ENCODE measurements at regions not wholly inside any gene's neighbourhood (a gene's known extent, or its start where the extent isn't known, plus 50 kb on each side); places are given as distances from the start of the nearest gene placed in this dataset.

DNA sequence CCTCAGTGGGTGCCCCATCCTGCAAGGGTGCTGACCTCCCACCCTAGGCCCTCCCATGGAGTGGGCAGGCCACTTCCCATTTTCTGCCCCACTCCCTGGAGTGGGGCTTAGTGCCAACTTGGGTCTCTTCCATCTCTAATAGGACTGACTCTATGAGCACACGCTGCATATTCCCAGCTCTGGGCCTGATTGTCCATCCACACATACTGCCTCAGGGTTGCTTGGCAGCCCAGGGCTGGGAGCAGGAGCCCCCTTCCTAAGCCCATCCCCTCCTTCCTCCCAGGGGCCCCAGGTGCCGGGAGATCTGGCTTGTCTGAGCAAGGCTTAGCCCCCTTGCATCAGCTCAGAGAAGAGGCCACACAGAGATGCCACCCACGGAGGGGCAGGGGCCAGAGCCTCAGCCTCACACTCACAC, 55.1 kb downstream of the PJA1 start:
- DNase-seq (ENCODE audit: low spot score): no peak

DNA sequence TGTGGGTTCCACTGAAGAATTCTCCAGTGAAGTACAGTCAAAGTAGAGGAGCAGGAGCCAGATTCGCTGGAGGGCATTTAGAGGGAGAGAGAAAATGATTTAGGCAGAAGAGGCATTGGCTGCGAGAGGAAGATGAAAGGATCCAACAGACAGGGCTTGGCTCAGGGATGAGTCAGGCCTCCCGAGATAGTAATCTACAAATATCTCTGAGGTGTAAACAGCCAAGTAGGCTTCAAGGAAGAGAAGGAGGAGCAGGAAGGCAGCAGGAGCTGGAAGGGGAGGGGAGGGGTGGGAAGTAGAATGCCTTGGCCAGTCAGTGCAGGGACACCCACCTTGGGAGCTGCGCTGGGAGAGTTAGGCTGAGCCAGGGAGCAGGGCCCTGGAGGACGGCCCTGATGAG, 55.5 kb downstream of the PJA1 start:
- no peak for DNase-seq (ENCODE audit: low spot score)

- no peak for DNase-seq (ENCODE audit: low spot score)
Measured at GRCh38 chrX:69109036-69109663, 56.1 kb downstream of the PJA1 start.

DNA sequence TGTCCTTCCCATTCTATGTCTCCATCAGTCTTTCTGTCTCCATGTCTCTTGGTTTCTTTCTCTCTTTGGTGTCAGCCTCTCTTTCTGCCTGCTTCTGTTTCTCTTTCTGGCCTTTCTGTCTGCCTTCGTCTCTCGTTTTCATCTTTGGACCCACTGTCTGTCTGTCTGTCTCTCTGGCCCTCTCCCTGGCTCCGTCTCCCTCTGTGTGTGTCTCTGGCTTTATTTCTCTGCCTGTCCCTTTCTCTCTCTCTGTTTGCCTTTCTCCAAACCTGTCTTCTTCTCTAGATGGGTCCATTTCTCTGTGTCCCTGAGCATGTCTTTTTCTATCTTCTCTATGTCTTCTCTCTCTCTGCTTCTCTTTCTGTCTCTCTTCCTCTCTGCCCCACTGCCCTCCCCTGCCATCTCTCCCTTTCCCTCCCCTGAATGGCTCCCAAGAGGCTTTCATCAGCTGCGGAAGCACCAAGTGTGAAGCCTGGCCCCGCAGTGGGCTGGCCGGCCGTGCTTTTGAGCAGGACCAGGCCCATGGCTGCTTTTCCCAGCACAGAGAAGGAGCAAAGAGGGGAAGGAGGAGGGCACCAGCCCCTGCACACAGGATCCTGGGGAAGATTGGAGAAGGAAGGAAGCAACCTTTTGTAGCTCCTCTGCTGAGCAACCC, 57.4 kb downstream of the PJA1 start:
- no peak for DNase-seq (ENCODE audit: low spot score)

GRCh38 chrX:69107231-69107739, 58.0 kb downstream of the PJA1 start:
- DNase-seq (ENCODE audit: low spot score): no peak

- DNase-seq (ENCODE audit: low spot score): no peak
Measured at GRCh38 chrX:69104756-69105434, 60.4 kb downstream of the PJA1 start.

DNA sequence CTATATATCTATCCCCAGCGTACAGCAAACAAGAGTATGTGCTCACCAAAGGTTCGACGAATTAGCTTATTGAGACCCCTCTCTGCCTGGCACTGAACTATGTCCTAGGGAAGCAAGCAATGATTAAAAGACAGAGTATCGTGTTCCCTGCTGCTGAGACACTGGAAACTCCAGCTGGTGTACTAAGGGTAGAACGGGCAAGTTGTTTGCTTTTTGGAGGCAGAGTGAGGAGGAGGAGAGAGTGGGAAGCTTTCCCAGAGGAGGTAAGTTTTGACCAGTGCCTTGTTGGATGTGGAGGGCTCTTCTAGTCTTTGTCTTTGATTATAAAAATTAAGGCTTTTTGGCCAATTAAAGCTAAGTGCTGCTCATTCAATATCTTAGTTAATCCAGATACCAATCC, 61.7 kb downstream of the PJA1 start:
- DNase-seq (ENCODE audit: low spot score): no peak

GRCh38 chrX:69102612-69103194, 62.5 kb downstream of the PJA1 start:
- no peak for DNase-seq (ENCODE audit: low spot score)

GRCh38 chrX:69101683-69102251, 63.5 kb downstream of the PJA1 start:
- DNase-seq (ENCODE audit: low spot score): no peak

GRCh38 chrX:69100478-69100877, 64.8 kb downstream of the PJA1 start:
- DNase-seq (ENCODE audit: low spot score): no peak

GRCh38 chrX:69097451-69098236, 67.6 kb downstream of the PJA1 start:
- no peak for DNase-seq (ENCODE audit: low spot score)

GRCh38 chrX:69096963-69097362, 68.3 kb downstream of the PJA1 start:
- DNase-seq (ENCODE audit: low spot score): no peak

GRCh38 chrX:69094977-69095669, 70.1 kb downstream of the PJA1 start:
- DNase-seq (ENCODE audit: low spot score): no peak

DNA sequence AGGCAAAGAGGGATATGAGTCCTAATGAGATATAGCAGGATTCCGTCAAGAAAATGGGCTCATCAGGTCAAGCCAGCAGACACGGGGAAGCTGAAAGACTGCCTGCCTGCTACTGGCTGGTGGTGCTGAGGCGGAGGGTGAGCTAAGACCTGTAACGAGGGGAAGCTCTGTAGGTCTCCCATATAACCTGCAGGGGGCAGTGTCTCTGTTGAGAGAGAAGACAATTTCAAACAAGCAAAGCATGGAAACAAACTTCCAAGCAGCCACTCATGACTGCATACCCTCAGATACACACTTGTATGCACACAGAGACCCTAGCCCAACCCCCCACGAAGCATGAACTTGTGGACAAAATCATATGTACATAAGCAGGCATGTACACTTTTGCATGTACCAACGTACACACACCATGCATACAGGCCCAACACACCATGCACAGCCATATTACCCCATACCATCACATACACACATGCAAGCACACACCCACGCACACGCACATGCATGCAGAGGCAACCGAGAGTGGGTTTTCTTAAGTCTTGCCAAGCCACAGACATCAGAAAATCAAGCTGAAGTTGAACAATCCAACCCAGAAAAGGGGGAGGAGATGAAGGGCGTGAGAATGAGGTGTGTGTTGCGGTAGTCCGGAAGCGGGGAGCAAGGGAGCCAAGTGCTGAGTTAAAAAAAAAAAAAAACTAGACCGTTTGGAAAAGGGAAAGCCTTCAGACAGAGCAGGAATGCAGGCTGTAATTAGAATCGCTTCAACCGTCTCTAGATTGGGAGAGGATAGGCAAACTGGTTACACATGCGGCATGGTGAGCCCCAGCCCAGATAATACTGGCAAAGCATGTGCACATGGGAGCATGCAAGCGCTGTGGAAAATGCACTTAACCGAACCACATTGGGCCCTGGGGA, 71.0 kb downstream of the PJA1 start:
- peak; percentile 34 for DNase-seq (ENCODE audit: low spot score)

DNA sequence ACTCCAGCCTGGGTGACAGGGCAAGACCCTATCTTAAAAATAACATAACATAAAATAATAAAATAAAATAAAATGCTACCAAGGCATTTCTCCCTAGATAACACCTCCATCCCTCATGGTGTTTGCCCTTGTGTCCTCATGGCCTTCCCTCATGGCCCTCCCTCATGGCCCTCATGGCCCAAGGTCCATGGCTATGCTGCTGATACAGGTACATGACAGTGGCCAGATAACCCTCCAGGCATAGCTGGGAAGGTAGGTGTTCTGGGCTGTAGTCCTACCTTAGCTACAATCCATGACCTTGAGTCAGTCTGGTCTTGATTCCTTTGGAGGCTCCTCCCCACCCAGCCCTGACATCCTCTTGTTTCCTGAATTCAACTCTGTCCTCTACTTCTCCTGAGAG, 75.2 kb downstream of the PJA1 start:
- DNase-seq (ENCODE audit: low spot score): no peak

- DNase-seq (ENCODE audit: low spot score): no peak
Measured at GRCh38 chrX:69089203-69089602, 76.0 kb downstream of the PJA1 start.

DNA sequence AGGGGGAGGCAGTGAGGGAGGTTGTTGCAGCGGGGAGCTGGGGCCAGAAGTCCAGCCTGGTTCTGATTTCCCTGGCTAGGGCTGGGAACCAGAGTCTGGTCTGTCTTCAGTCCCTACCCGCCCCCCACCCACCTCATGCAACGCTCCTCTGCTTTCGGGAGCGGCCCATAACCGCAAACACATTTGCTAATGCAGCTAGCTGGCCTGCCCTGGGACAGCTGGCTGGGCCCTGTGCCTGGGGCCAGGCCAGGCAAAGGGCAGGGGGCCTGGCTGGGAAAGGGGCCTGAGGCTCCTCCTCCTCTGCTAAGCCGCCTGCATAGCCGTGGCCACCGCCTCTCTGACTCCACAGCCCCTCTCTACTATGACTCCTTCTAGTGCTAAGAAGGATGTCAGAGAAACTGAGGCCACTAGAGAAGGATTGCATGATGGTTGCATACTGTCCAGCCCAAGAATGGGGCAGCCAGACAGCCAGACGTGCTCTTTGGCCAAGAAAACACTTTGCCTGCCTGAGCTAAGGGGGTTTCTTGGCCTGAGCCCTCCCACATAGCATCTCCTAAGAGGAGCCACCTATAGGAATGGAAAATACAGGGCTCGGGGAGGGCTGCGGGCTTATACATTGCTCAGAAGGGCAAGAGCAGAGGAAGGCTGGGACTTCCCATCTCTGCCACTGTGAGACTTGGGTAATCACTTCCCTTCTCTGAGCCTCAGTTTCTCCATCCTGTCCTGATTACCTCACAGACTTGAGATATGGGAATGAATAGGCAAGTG, 76.9 kb downstream of the PJA1 start:
- no peak for DNase-seq (ENCODE audit: low spot score)

- DNase-seq (ENCODE audit: low spot score): no peak
Measured at GRCh38 chrX:69085826-69086225, 79.4 kb downstream of the PJA1 start.

DNA sequence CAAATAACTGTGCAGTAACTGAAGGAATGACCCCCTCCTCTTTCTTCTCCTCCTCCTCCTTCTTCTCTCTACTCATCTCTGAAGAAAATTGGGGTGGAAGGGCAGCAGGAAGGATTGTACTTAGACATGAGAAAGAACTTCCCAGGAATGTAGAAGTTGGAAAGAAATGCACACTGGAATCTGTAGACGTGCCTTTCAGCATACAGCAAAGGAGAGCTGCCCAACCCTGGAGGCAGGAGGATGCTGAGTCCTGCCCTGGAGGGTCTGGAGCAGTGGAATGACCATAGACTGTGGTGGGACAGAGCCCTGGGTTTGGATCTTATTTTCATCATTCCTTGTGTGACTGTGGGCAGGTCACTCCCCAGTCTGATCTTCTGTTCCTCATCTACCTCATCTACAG, 80.1 kb downstream of the PJA1 start:
- DNase-seq (ENCODE audit: low spot score): no peak

Data from HuH-7.5 (cell line).